GM18867 (cell line): ENCODE measurements at regions not wholly inside any gene's neighbourhood (a gene's known extent, or its start where the extent isn't known, plus 50 kb on each side); places are given as distances from the start of the nearest gene placed in this dataset.

ENCODE experiments used
- ATAC-seq: cut with Tn5 transposase; IDR thresholded peaks from one replicate; pipeline ENCODE4 v1.9.1; 2021; ENCODE audit warnings: mild to moderate bottlenecking, moderate library complexity; ENCODE audit not compliant: unreplicated experiment

GRCh38 chr14:101189266-101189665 is 285.7 kb upstream of the RTL1 start:
- no peak for ATAC-seq

GRCh38 chr14:101189962-101190560 is 286.5 kb upstream of the RTL1 start:
- ATAC-seq, result no peak

GRCh38 chr14:101191101-101191720 is 287.7 kb upstream of the RTL1 start:
- ATAC-seq, result no peak

DNA sequence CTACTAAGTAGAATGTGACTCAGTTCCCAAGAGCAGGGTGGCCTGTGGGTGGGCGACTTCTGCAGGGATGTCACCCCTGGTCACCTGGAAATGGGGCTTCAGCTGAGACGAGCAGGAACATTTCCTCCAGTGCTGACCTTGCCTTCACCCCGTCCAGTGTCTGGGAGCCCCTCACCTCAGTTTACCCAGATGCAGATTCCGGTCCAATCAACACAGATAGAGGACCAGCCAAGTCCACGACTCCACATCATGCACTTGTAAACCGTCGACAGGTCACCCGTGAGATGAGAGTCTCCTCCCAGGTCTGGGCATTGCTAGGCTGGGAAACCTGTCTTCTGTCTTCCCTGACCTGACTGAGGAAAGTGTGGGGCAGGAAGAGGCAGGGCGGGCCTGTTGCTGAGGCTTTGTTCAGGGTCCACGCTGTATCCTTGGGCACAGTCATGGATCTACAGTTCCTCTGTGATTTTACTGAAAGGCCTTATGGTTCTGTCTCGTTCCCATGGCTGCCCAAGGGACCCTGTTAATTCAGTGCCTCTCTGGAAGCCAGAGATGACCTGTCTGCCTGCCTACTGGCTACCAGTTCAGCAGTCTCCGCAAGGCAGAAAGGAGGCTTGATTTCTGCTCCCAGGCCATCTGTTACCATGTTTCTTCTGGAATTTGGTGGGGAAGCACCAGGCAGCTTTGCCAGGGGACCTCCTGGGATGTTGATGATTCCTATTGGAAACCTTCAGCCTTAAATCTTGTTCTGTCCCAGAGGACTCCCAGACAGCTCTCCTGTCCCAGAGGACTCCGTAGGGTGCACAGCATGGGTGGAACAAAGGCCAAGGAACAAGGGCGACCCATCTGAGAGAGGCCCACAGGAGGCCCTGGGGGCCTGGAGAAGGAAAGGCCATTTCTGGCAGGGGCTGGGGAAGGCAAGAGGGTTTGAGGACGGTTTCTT is 288.5 kb upstream of the RTL1 start:
- no peak for ATAC-seq

DNA sequence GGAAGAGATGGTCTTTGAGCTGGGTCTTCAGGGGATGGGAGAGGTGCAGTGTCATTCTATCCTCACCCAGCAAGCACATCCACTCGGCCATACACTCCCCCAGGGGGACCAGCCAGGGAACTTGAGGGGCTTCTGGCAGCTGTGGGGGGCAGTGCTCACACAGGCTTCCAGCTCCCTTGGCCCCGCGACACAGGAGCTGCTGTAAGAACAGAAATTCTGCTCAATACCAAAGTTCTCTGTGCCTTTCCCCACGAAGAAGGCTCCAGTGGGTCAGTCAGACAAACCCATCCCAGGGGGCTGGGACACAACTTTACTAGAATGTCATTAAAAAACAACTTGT is 289.1 kb upstream of the RTL1 start:
- ATAC-seq, result no peak

GRCh38 chr14:101193106-101193844 is 289.8 kb upstream of the RTL1 start:
- no peak for ATAC-seq

DNA sequence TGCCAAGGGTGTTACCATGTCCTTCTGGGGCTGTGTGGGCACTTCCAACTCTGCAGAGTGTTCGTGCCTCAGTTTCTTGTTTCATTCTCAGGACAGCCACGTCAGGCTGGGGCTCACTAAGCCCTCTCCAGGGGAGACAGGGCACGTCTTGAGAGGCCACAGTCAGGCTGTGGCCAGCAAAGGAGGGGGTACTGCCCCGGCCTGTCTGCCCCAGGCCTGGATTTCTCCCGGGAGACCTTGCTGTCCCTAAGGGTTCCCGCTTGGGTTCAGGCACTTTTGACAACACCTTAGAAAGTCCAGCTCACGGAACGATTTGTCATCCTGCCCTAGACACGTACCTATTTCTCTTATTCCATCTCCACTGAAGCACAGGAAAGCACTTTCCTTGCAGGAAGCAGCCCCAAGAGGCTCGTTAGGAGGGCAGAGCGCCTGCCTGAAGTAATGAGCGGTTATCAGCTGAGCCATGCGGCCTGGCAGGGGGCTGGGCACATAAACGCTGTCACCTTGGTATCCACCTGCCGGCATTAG is 290.4 kb upstream of the RTL1 start:
- no peak for ATAC-seq

DNA sequence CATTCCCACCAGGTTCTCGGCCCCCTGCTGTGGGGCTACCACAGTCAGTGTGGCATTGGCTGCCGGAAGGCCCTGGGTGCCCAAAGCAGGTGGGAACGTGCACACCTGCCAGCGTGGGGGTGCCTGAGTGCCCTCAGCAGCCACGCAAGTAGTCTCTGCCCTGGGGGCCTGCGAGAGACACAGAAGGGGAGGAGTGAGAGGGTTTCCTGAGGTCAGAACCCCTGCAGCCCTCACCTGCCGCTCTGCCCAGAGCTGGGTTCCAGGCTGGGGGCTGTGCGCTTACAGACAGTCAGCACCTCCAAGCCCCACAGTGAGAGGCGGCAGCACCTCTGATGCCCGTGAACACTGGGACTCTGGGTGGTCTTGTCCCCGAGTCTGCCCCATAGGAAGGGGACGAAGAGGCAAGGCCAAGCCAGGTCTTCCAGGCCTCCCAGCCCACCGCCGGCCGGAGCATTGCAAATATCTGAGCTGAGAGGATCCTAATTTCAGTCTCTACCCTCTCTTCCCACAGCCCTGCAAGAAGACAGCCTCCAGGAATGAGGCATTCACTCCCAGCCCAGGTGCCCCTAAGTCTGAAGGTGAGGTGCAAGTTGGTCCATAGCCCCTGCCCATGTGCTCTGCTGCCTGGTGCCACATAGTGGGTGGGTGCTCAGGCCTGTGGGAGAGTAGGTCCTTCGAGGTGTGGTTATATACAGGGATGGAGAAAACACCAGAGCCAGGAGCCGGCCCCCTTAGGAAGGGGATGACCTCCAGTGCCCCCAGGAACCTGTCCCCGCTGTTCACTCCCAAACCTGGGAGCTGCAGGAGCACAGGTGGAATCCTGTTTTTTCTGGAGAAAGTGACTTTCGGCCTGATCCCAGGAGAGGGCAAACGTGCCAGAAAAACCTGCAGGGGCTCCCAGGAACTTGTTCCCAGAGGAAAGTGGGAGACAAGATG is 291.1 kb upstream of the RTL1 start:
- no peak for ATAC-seq

- ATAC-seq, result no peak
Observed at GRCh38 chr14:101195309-101195901, 291.9 kb upstream of the RTL1 start.

- no peak for ATAC-seq
Observed at GRCh38 chr14:101196051-101196712, 292.7 kb upstream of the RTL1 start.

GRCh38 chr14:101196795-101197590 is 293.5 kb upstream of the RTL1 start:
- no peak for ATAC-seq

GRCh38 chr14:101197595-101198397 is 294.3 kb upstream of the RTL1 start:
- no peak for ATAC-seq

DNA sequence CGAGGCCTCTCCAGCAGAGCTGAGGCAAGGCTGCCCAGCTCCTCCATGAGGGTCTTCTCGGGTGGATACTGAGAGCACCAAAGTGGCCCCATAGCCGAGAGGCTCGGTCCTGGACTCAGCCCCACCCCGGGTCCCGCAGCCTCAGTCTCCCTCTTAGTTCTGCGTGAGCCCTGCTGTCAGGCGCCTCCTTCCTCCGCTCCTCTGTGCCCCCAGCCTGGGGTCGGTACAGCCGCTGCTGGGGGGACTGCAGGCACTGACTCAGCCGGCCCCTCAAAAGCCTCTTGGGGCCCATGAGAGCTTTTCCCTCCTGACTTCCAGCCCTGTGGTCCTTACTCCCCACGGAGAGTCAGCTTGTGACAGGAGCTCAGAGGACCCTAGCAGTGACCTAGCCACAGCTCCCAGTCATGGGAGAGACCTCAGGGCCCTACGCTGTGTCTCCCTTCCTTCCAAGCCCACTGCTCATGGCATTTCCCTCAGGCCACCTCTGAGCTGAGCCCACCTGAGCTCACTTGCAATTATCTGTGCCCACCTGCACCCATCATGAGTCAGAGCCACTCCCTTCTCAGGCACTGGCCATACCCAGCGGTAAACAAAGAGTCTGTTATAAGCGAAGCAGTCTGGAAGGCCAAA is 295.0 kb upstream of the RTL1 start:
- ATAC-seq, result no peak

- no peak for ATAC-seq
Observed at GRCh38 chr14:101199028-101199770, 295.7 kb upstream of the RTL1 start.

- no peak for ATAC-seq
Observed at GRCh38 chr14:101200008-101200649, 296.6 kb upstream of the RTL1 start.
